ENCODE measurements at regions not wholly inside any gene's neighbourhood (a gene's known extent, or its start where the extent isn't known, plus 50 kb on each side); places are given as distances from the start of the nearest gene placed in this dataset.

- no peak for TF ChIP-seq CTCF (conservative IDR thresholded peaks at IDR 0.05; ENCODE audit: low read depth in 2 of 2)
- no peak for TF ChIP-seq EZH2 (IDR thresholded peaks at IDR 0.05; ENCODE audit: low read depth, unreplicated experiment)
- TF ChIP-seq POLR2AphosphoS5 (IDR thresholded peaks at IDR 0.05; ENCODE audit: low read depth): no peak
Observed at GRCh38 chr14:65177551-65177950, 75.2 kb upstream of the MAX start.

Data from GM23338 (cell line).